HEK293 (cell line): ENCODE measurements at regions not wholly inside any gene's neighbourhood (a gene's known extent, or its start where the extent isn't known, plus 50 kb on each side); places are given as distances from the start of the nearest gene placed in this dataset.

Experiments used
- CTCF ChIA-PET: fragments of 350-600 bp; formaldehyde crosslinking; extraction: SDS; loops from one replicate; lab custom pipeline; 2021; ENCODE audit warnings: antibody characterized with exemption; lab: Yijun Ruan, JAX
- POLR2A ChIA-PET: fragments of 300-600 bp; formaldehyde crosslinking; extraction: SDS; loops from one replicate; lab custom pipeline; 2020; ENCODE audit warnings: antibody characterized with exemption, inconsistent platforms; lab: Yijun Ruan, JAX
- H3K27ac ChIP-seq: fragments of 200-500 bp; sonication (Bioruptor generic); 2 replicates; pipeline ENCODE4 v1.5.1; 2014; ENCODE audit warnings: low read depth, low read length, control low read depth, inconsistent platforms; ENCODE audit errors: extremely low read depth
- H3K36me3 ChIP-seq, 2 experiments: fragments of 200-500 bp in 1 of 2; sonication (Bioruptor generic) in 1 of 2; 1 replicate in 1 of 2; 2 replicates in 1 of 2; pipeline ENCODE4 v1.5.1; 2014 to 2017; ENCODE audit warnings: inconsistent platforms in 2 of 2, low read length in 2 of 2; ENCODE audit not compliant: control insufficient read depth in 2 of 2, insufficient read depth in 1 of 2
- H3K4me1 ChIP-seq: fragments of 200-500 bp; sonication (Bioruptor generic); 2 replicates; pipeline ENCODE4 v1.5.1; 2014; ENCODE audit warnings: mild to moderate bottlenecking, low read length, inconsistent platforms; ENCODE audit not compliant: control insufficient read depth, insufficient read depth
- H3K4me3 ChIP-seq: 2 replicates; pipeline ENCODE4 v1.5.1; 2011; ENCODE audit warnings: low read depth, mild to moderate bottlenecking, control low read depth, low read length, moderate library complexity
- H3K9me3 ChIP-seq: fragments of 200-500 bp; sonication (Bioruptor generic); 2 replicates; pipeline ENCODE4 v1.5.1; 2014; ENCODE audit warnings: low read depth, low read length, inconsistent platforms; ENCODE audit not compliant: control insufficient read depth, insufficient read depth
- BCL11B ChIP-seq: fragments of 450-650 bp; formaldehyde crosslinking; IDR thresholded peaks from 2 replicates; pipeline ENCODE4 v1.5.1; 2016; ENCODE audit warnings: low read depth, missing biosample characterization, missing genetic modification characterization
- BCL6B ChIP-seq: fragments of 450-650 bp; formaldehyde crosslinking; IDR thresholded peaks from 2 replicates; pipeline ENCODE4 v1.5.1; 2017; ENCODE audit warnings: missing biosample characterization, missing genetic modification characterization
- YY2 ChIP-seq: fragments of 450-650 bp; formaldehyde crosslinking; IDR thresholded peaks from 2 replicates; pipeline ENCODE4 v1.5.1; 2016; ENCODE audit warnings: missing biosample characterization, missing genetic modification characterization
- ZBTB10 ChIP-seq: fragments of 450-650 bp; formaldehyde crosslinking; IDR thresholded peaks from 2 replicates; pipeline ENCODE4 v1.5.1; 2016; ENCODE audit warnings: missing biosample characterization, missing genetic modification characterization
- ZBTB17 ChIP-seq: fragments of 450-650 bp; formaldehyde crosslinking; IDR thresholded peaks from 2 replicates; pipeline ENCODE4 v1.5.1; 2016; ENCODE audit warnings: missing biosample characterization, missing genetic modification characterization
- ZBTB20 ChIP-seq: fragments of 450-650 bp; formaldehyde crosslinking; IDR thresholded peaks from 2 replicates; pipeline ENCODE4 v1.5.1; 2016; ENCODE audit warnings: missing biosample characterization, missing genetic modification characterization
- ZBTB44 ChIP-seq: fragments of 450-650 bp; IDR thresholded peaks from 2 replicates; pipeline ENCODE4 v1.5.1; 2018; ENCODE audit warnings: missing biosample characterization, mild to moderate bottlenecking, missing genetic modification characterization
- ZNF223 ChIP-seq: fragments of 450-650 bp; formaldehyde crosslinking; IDR thresholded peaks from 2 replicates; pipeline ENCODE4 v1.5.1; 2016; ENCODE audit warnings: missing biosample characterization, missing genetic modification characterization
- ZNF23 ChIP-seq: fragments of 450-650 bp; formaldehyde crosslinking; IDR thresholded peaks from 2 replicates; pipeline ENCODE4 v1.5.1; 2016; ENCODE audit warnings: missing biosample characterization, missing genetic modification characterization, borderline replicate concordance
- ZNF239 ChIP-seq: fragments of 450-650 bp; formaldehyde crosslinking; IDR thresholded peaks from 2 replicates; pipeline ENCODE4 v1.5.1; 2016; ENCODE audit warnings: missing biosample characterization, missing genetic modification characterization
- ZNF26 ChIP-seq: fragments of 450-650 bp; formaldehyde crosslinking; IDR thresholded peaks from 2 replicates; pipeline ENCODE4 v1.5.1; 2016; ENCODE audit warnings: missing biosample characterization, missing genetic modification characterization
- ZNF311 ChIP-seq: fragments of 450-650 bp; formaldehyde crosslinking; IDR thresholded peaks from 2 replicates; pipeline ENCODE4 v1.5.1; 2017; ENCODE audit warnings: missing biosample characterization, missing genetic modification characterization, borderline replicate concordance
- ZNF324 ChIP-seq: fragments of 450-650 bp; formaldehyde crosslinking; IDR thresholded peaks from 2 replicates; pipeline ENCODE4 v1.5.1; 2016; ENCODE audit warnings: missing biosample characterization, missing genetic modification characterization
- ZNF514 ChIP-seq: fragments of 450-650 bp; formaldehyde crosslinking; IDR thresholded peaks from 2 replicates; pipeline ENCODE4 v1.5.1; 2016; ENCODE audit warnings: missing biosample characterization, missing genetic modification characterization
- ZNF530 ChIP-seq: fragments of 450-650 bp; formaldehyde crosslinking; IDR thresholded peaks from 2 replicates; pipeline ENCODE4 v1.5.1; 2016; ENCODE audit warnings: low read depth, missing biosample characterization, missing genetic modification characterization
- ZNF544 ChIP-seq: fragments of 450-650 bp; formaldehyde crosslinking; IDR thresholded peaks from 2 replicates; pipeline ENCODE4 v1.5.0; 2017; ENCODE audit warnings: missing biosample characterization, missing genetic modification characterization
- ZNF560 ChIP-seq: fragments of 450-650 bp; formaldehyde crosslinking; IDR thresholded peaks from 2 replicates; pipeline ENCODE4 v1.5.1; 2017; ENCODE audit warnings: missing biosample characterization, missing genetic modification characterization, borderline replicate concordance
- ZNF624 ChIP-seq: fragments of 450-650 bp; formaldehyde crosslinking; IDR thresholded peaks from 2 replicates; pipeline ENCODE4 v1.5.1; 2017; ENCODE audit warnings: missing biosample characterization, missing genetic modification characterization
- ZNF776 ChIP-seq: fragments of 450-650 bp; formaldehyde crosslinking; IDR thresholded peaks from 2 replicates; pipeline ENCODE4 v1.5.0; 2017; ENCODE audit warnings: missing biosample characterization, missing genetic modification characterization, borderline replicate concordance
- ZXDB ChIP-seq: fragments of 450-650 bp; formaldehyde crosslinking; IDR thresholded peaks from 2 replicates; pipeline ENCODE4 v1.5.1; 2016; ENCODE audit warnings: missing biosample characterization, missing genetic modification characterization
- TF ChIP-seq, protein P1 (sequence below): fragments of 450-650 bp; formaldehyde crosslinking; IDR thresholded peaks from 2 replicates; pipeline ENCODE4 v1.5.1; 2016; ENCODE audit warnings: missing biosample characterization, missing genetic modification characterization, borderline replicate concordance

DNA sequence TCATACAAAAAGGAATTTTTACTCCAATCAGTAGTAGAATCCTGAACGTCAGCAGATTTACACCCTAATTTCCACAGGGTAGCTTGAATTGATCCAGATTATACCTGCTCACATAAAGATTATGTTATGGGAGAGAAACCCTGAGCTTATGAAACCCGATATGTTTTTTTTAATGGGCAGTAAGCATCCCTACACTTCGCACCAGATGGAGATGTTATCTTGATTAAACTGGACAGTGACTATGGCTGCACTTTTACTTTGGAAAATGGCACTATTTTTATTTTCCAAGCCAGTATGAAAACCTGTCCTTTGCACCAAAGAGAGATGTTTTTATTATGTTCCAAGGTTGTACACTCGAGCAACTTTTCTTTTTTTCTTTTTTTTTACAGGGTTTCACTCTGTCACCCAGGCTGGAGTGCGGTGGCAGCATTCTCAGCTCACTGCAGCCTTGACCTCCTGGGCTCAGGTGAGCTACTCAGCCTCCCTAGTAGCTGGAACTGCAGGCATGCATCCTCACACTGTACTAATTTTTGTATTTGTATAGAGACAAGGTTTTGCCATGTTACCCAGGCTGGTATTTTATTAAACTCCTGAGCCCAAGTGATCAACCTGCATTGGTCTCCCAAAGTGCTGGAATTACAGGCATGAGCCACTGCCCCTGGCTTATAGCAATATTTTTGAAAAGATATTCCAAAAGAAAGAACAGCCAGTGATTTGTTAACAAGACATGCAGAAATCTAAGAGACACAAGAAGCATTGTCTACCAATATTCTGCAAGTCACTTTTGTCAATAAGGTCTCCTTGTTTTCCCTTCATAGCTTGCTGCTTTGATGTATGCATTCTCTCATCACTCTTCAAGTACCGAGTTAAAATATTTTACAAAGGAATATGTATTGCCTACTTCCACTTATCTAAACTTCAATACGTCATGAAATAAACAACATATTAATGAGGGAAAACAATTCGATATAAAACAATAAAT lies 1412.6 kb downstream of the ZPLD1 start (continued):
- TF ChIP-seq, protein P1, sequence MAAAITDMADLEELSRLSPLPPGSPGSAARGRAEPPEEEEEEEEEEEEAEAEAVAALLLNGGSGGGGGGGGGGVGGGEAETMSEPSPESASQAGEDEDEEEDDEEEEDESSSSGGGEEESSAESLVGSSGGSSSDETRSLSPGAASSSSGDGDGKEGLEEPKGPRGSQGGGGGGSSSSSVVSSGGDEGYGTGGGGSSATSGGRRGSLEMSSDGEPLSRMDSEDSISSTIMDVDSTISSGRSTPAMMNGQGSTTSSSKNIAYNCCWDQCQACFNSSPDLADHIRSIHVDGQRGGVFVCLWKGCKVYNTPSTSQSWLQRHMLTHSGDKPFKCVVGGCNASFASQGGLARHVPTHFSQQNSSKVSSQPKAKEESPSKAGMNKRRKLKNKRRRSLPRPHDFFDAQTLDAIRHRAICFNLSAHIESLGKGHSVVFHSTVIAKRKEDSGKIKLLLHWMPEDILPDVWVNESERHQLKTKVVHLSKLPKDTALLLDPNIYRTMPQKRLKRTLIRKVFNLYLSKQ, result no peak
- TF ChIP-seq ZNF560 (no peak), ZNF223 (tag by site-specific recombination) (no peak)

- Histone ChIP-seq H3K36me3 (no peaks in the 10 kb centered on the region), H3K9me3 (no peaks in the 10 kb centered on the region), H3K4me1 (no peaks in the 10 kb centered on the region), H3K27ac (no peak overlapping the region), H3K4me3 (no peak overlapping the region)
- TF ChIP-seq ZBTB20, result no peak
- no peak for TF ChIP-seq ZBTB44 (tag by site-specific recombination)
- TF ChIP-seq ZNF530 (tag by site-specific recombination), result no peak
- no peak for TF ChIP-seq ZNF23 (tag by site-specific recombination)
- TF ChIP-seq ZNF544 (tag by site-specific recombination), result no peak
- TF ChIP-seq BCL6B, result no peak
- POLR2A ChIA-PET, result no interaction called here
- CTCF ChIA-PET, result interaction anchor here (0.7 kb wide), 1 partner anchor 50 kb away, joined by 4 read pairs; no protein-coding TSS in a partner anchor
Observed at GRCh38 chr3:103851793-103852192, 1417.0 kb downstream of the ZPLD1 start.

- TF ChIP-seq ZBTB20 (no peak), BCL11B (tag by site-specific recombination) (no peak), ZNF624 (tag by site-specific recombination) (no peak), ZNF26 (tag by site-specific recombination) (no peak), ZBTB10 (tag by site-specific recombination) (no peak), YY2 (no peak), ZNF324 (no peak), ZNF776 (no peak), ZXDB (tag by site-specific recombination) (no peak), ZNF311 (tag by site-specific recombination) (no peak), ZNF514 (no peak), ZNF239 (no peak), ZBTB17 (tag by site-specific recombination) (no peak)
- CTCF ChIA-PET, result no interaction called here
- POLR2A ChIA-PET, result no interaction called here
Observed at GRCh38 chr3:103862415-103862814, 1427.6 kb downstream of the ZPLD1 start.

More at GRCh38 chr3:103862415-103862814, 1427.6 kb downstream of the ZPLD1 start:
- no peak overlapping the region for H3K27ac ChIP-seq
- H3K36me3 ChIP-seq, result no peaks in the 10 kb centered on the region
- no peak overlapping the region for H3K4me3 ChIP-seq
- H3K9me3 ChIP-seq, result no peaks in the 10 kb centered on the region
- H3K4me1 ChIP-seq, result no peaks in the 10 kb centered on the region
